HG02642 (cell line): ENCODE measurements at regions not wholly inside any gene's neighbourhood (a gene's known extent, or its start where the extent isn't known, plus 50 kb on each side); places are given as distances from the start of the nearest gene placed in this dataset.
"Not testable (repeated sequence)": the region's sequence is repeated elsewhere in the genome, so short reads cannot be mapped to it uniquely, and the experiment has no call there.

ENCODE experiments used
- ATAC-seq: cut with Tn5 transposase; IDR thresholded peaks from one replicate; pipeline ENCODE4 v1.9.1; 2021; ENCODE audit warnings: mild to moderate bottlenecking; ENCODE audit not compliant: unreplicated experiment, poor library complexity

- no peak for ATAC-seq
Measured at GRCh38 chr12:58728397-58728796, 191.9 kb downstream of the LRIG3 start.

GRCh38 chr12:58731096-58731495 is 189.2 kb downstream of the LRIG3 start:
- no peak for ATAC-seq

- no peak for ATAC-seq
Measured at GRCh38 chr12:58732894-58733293, 187.4 kb downstream of the LRIG3 start.

- no peak for ATAC-seq
Measured at GRCh38 chr12:58741226-58741625, 179.1 kb downstream of the LRIG3 start.

- ATAC-seq, result no peak
Measured at GRCh38 chr12:58745348-58746125, 174.8 kb downstream of the LRIG3 start.

GRCh38 chr12:58747533-58747932 is 172.8 kb downstream of the LRIG3 start:
- no peak for ATAC-seq

GRCh38 chr12:58750484-58750883 is 169.8 kb downstream of the LRIG3 start:
- ATAC-seq, result no peak

- no peak for ATAC-seq
Measured at GRCh38 chr12:58757422-58757821, 162.9 kb downstream of the LRIG3 start.

- ATAC-seq, result not testable (repeated sequence)
Measured at GRCh38 chr12:58759745-58760144, 160.6 kb downstream of the LRIG3 start.

GRCh38 chr12:58761308-58761707 is 159.0 kb downstream of the LRIG3 start:
- no peak for ATAC-seq

GRCh38 chr12:58764100-58764953 is 156.0 kb downstream of the LRIG3 start:
- no peak for ATAC-seq

GRCh38 chr12:58765076-58765475 is 155.2 kb downstream of the LRIG3 start:
- ATAC-seq, result no peak

GRCh38 chr12:58765653-58766512 is 154.4 kb downstream of the LRIG3 start:
- no peak for ATAC-seq

GRCh38 chr12:58766513-58766870 is 153.8 kb downstream of the LRIG3 start:
- ATAC-seq, result no peak

GRCh38 chr12:58767496-58767895 is 152.8 kb downstream of the LRIG3 start:
- ATAC-seq, result no peak

- ATAC-seq, result no peak
Measured at GRCh38 chr12:58773986-58774385, 146.3 kb downstream of the LRIG3 start.

GRCh38 chr12:58774731-58775130 is 145.6 kb downstream of the LRIG3 start:
- no peak for ATAC-seq

- no peak for ATAC-seq
Measured at GRCh38 chr12:58775396-58775795, 144.9 kb downstream of the LRIG3 start.

GRCh38 chr12:58776144-58776543 is 144.2 kb downstream of the LRIG3 start:
- no peak for ATAC-seq

GRCh38 chr12:58777815-58778214 is 142.5 kb downstream of the LRIG3 start:
- no peak for ATAC-seq

- no peak for ATAC-seq
Measured at GRCh38 chr12:58781609-58782008, 138.7 kb downstream of the LRIG3 start.
